ENCODE measurements at regions not wholly inside any gene's neighbourhood (a gene's known extent, or its start where the extent isn't known, plus 50 kb on each side); places are given as distances from the start of the nearest gene placed in this dataset.

GRCh38 chr13:60881507-60881906 is 484.5 kb downstream of the TDRD3 start (continued):
- no peak for TF ChIP-seq PRDM15 (CRISPR knock-in tag; IDR thresholded peaks at IDR 0.05)
- no peak for TF ChIP-seq PRRX2 (CRISPR knock-in tag; IDR thresholded peaks at IDR 0.05)
- TF ChIP-seq ERG (CRISPR knock-in tag; IDR thresholded peaks at IDR 0.05) = no peak
- TF ChIP-seq ZNF671 (CRISPR knock-in tag; IDR thresholded peaks at IDR 0.05) = no peak
- no peak for TF ChIP-seq NFYB (CRISPR knock-in tag; conservative IDR thresholded peaks at IDR 0.05; ENCODE audit: low read depth)
- no peak for TF ChIP-seq ELF4 (CRISPR knock-in tag; IDR thresholded peaks at IDR 0.05; ENCODE audit: low read depth)
- TF ChIP-seq CREB1 (CRISPR knock-in tag; IDR thresholded peaks at IDR 0.05) = no peak
- no peak for TF ChIP-seq ZBTB21 (CRISPR knock-in tag; IDR thresholded peaks at IDR 0.05; ENCODE audit: borderline replicate concordance)

GRCh38 chr13:60873116-60873515 is 476.1 kb downstream of the TDRD3 start:
- DNase-seq (ENCODE audit: low spot score) (no peak), ATAC-seq (no peak)
- no peaks in the 10 kb centered on the region for H3K36me3 Mint-ChIP-seq
- peaks cover 17% of the 10 kb centered on the region for H3K4me1 Mint-ChIP-seq
- CTCF ChIA-PET = no interaction called here
- POLR2A ChIA-PET = no interaction called here
- no peak overlapping the region for H3K4me3 Mint-ChIP-seq
- H3K9me3 Mint-ChIP-seq = peaks cover 3% of the 10 kb centered on the region
- no peak overlapping the region for H3K27ac Mint-ChIP-seq
- H3K27me3 Mint-ChIP-seq (ENCODE audit: low read depth) = no peaks in the 10 kb centered on the region
- TF ChIP-seq ATF6 (CRISPR knock-in tag; IDR thresholded peaks at IDR 0.05) (no peak), AFF4 (CRISPR knock-in tag; IDR thresholded peaks at IDR 0.05; ENCODE audit: borderline replicate concordance) (no peak), PREB (CRISPR knock-in tag; IDR thresholded peaks at IDR 0.05; ENCODE audit: borderline replicate concordance) (no peak), FOXP1 (CRISPR knock-in tag; IDR thresholded peaks at IDR 0.05; ENCODE audit: borderline replicate concordance) (no peak), MXD4 (CRISPR knock-in tag; IDR thresholded peaks at IDR 0.05; ENCODE audit: borderline replicate concordance) (no peak), GABPB1 (CRISPR knock-in tag; IDR thresholded peaks at IDR 0.05) (no peak), NR3C1 (CRISPR knock-in tag; conservative IDR thresholded peaks at IDR 0.05; ENCODE audit: low read depth) (no peak), ZNF138 (CRISPR knock-in tag; conservative IDR thresholded peaks at IDR 0.05) (no peak), FOXP4 (CRISPR knock-in tag; IDR thresholded peaks at IDR 0.05) (no peak), ZNF317 (CRISPR knock-in tag; IDR thresholded peaks at IDR 0.05; ENCODE audit: borderline replicate concordance, low read depth) (no peak), ELF4 (CRISPR knock-in tag; IDR thresholded peaks at IDR 0.05; ENCODE audit: low read depth) (no peak), FOXJ3 (CRISPR knock-in tag; IDR thresholded peaks at IDR 0.05; ENCODE audit: borderline replicate concordance) (no peak), E2F4 (CRISPR knock-in tag; IDR thresholded peaks at IDR 0.05; ENCODE audit: borderline replicate concordance, low read depth) (no peak), ZNF423 (CRISPR knock-in tag; IDR thresholded peaks at IDR 0.05) (no peak)

Data from WTC11 (cell line).